WI38 (cell line): ENCODE measurements at regions not wholly inside any gene's neighbourhood (a gene's known extent, or its start where the extent isn't known, plus 50 kb on each side); places are given as distances from the start of the nearest gene placed in this dataset.

Source experiments
- H3K4me3 ChIP-seq: 2 replicates; pipeline ENCODE4 v1.5.1; 2011; ENCODE audit warnings: low read depth, mild to moderate bottlenecking, control low read depth, low read length
- TF ChIP-seq, protein P1 (sequence below): IDR thresholded peaks from 2 replicates; pipeline ENCODE4 v1.5.1; 2012; ENCODE audit warnings: low read depth, mild to moderate bottlenecking, control low read depth, low read length

DNA sequence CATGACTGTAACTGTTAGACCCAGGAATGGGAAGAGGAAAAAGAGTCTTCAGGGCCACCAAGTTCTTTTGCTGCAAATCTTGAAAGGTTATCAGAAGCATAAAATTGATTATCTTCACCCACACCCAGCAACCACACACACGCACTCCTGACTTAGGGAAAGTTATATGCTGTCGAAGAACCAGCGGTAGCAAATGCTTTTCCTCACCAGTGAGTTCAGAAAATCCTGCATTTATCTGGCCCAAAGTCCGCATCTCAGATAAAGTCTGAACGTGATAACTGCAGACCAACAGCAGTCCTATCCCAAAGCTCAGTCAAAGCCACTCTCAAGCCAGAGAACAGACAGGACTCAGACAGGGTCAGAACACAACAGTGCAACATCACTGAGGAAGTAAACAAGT lies 115.6 kb downstream of the IRS2 start:
- TF ChIP-seq, protein P1, sequence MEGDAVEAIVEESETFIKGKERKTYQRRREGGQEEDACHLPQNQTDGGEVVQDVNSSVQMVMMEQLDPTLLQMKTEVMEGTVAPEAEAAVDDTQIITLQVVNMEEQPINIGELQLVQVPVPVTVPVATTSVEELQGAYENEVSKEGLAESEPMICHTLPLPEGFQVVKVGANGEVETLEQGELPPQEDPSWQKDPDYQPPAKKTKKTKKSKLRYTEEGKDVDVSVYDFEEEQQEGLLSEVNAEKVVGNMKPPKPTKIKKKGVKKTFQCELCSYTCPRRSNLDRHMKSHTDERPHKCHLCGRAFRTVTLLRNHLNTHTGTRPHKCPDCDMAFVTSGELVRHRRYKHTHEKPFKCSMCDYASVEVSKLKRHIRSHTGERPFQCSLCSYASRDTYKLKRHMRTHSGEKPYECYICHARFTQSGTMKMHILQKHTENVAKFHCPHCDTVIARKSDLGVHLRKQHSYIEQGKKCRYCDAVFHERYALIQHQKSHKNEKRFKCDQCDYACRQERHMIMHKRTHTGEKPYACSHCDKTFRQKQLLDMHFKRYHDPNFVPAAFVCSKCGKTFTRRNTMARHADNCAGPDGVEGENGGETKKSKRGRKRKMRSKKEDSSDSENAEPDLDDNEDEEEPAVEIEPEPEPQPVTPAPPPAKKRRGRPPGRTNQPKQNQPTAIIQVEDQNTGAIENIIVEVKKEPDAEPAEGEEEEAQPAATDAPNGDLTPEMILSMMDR = no peak

DNA sequence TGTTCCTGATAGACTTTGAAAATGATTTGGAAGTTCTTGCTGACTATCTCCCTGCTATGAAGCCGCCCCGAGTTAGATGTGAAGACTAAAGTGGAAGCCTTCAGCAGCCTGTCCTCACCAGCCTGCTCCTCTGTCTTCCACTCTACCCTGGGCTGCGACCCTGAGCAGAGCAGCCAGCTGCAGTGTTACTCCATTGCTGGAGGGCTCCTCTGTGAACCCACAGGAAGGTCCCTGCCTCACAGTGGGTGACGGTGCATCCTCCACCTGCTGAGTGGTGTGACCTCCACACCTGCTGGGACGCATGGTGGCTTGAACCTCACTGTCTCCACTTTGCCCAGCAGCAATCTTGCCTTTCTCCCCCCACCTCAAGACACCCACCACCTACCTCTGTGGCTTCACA lies 116.4 kb downstream of the IRS2 start:
- TF ChIP-seq, protein P1 = no peak

More for the DNA sequence above, 115.6 kb downstream of the IRS2 start:
- no peak overlapping the region for H3K4me3 ChIP-seq

DNA sequence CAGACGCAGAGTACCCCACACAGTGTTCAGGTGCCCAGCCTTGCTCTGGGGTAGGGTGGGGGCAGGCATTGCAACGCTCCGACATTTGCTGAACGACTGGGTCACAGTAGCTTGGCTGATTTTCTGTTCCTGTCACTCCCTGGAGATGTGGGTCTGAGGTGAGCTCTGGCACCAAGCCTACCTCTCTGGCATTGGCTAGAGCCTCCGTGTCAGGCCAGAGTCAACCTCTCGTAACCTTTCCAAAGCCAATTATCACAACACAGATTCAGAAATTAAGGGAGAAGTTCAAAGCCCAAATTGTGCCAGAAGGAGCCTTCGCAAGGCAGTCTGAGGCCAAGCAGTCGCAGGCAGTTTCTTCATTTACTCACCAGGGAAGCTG lies 117.2 kb downstream of the IRS2 start:
- H3K4me3 ChIP-seq = no peak overlapping the region
- TF ChIP-seq, protein P1 = no peak

More for the DNA sequence above, 116.4 kb downstream of the IRS2 start:
- H3K4me3 ChIP-seq = no peak overlapping the region

DNA sequence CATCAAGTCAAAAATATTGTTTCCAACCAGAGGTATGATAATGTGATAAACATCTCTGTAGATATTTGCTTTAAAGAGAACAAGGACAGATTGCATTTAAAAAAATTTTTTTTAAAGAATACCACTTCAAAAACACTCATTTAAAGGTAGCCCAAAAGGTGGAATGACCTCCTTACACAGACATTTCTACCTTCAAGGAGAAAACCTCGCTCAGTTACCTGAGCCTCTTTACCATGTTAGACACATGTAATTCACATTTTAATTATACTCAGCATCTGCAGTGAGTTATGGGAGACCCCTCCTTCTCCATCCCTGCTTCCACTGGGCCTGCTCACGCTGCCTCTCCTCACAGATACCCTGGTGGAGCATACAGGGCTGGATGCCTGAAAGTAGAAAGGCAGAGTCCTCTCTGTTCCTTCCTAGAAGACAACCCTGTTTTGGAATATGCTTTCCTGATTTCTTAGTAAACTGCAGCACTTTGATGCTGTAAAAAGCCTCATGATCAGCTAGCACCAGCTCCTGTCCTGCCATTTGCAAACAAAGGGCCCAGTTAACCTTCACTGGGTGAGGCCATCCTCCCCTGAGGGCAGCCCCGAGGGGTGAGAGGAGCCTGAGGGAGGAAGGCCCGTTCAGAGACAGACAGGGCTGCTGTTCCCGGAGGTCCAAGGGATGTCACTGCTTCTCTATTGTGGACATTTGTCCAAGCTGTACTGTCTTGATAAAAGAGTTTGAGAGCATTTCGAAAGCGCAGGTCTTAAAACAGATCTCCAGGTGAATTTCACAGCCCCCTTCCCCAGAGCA lies 117.8 kb downstream of the IRS2 start:
- H3K4me3 ChIP-seq = no peak overlapping the region
- TF ChIP-seq, protein P1 = no peak

GRCh38 chr13:109667807-109668291 lies 118.5 kb downstream of the IRS2 start:
- H3K4me3 ChIP-seq = no peak overlapping the region
- TF ChIP-seq, protein P1 = no peak

- no peak overlapping the region for H3K4me3 ChIP-seq
- TF ChIP-seq, protein P1 = no peak
Measured at GRCh38 chr13:109667056-109667455, 119.3 kb downstream of the IRS2 start.

DNA sequence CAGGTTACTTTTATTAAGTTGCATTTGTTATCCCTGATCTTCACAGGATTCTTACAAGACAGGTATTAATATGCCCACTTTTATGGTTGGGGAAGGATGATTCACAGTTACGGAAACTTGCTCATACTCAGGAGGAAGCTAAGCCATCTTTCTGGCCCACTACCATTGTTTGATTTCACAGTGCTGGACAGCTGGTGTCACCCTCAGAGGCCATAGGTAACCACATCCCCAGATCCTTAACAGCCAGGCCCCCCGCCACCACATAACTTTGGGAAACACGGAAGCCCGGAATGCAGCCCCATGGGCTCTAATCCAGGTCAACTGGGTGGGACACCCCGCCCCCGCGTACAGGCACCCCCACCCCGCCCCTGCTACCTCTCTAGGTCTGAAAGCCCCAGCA lies 119.7 kb downstream of the IRS2 start:
- H3K4me3 ChIP-seq = no peak overlapping the region
- TF ChIP-seq, protein P1 = no peak
